ENCODE measurements at regions not wholly inside any gene's neighbourhood (a gene's known extent, or its start where the extent isn't known, plus 50 kb on each side); places are given as distances from the start of the nearest gene placed in this dataset.

DNA sequence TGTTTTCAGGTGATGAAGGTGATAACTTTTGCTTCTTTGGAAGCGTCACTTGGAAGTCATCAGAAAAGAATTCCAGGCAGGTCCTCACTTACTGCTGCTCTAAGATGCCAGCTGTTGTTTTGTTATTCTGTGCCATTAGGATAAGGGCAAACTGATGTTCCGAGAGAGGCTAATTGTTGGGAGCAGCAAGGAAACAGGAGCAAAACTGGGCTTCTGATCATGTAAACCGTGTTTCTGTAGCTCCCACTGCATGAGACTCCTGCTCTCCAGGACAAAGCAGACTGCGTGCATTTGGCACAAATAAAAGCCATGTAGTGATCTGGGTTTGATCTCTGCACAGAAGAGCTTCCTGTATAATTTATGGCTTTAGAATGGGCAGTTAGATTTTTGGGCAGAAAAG is 248.2 kb downstream of the MAN2A1 start:
- DNase-seq (no peak), ATAC-seq (ENCODE audit: insufficient read depth, low read depth) (no peak)
- peaks cover 8% of the 10 kb centered on the region for H3K4me1 ChIP-seq (ENCODE audit: insufficient read depth, low read length)
- H2AFZ ChIP-seq (ENCODE audit: low read depth, low read length), result no peak overlapping the region
- TF ChIP-seq CTCF (IDR thresholded peaks at IDR 0.05; ENCODE audit: borderline replicate concordance, extremely low read depth, low read length, poor library complexity, severe bottlenecking), result no peak
- no peak for TF ChIP-seq EZH2 (IDR thresholded peaks at IDR 0.05; ENCODE audit: borderline replicate concordance, low read depth, low read length, severe bottlenecking)
- peaks cover 5% of the 10 kb centered on the region for H3K9me3 ChIP-seq (ENCODE audit: insufficient read depth, low read length, severe bottlenecking)
- no peaks in the 10 kb centered on the region for H4K20me1 ChIP-seq (ENCODE audit: insufficient read depth, low read length)
- no peaks in the 10 kb centered on the region for H3K36me3 ChIP-seq (ENCODE audit: insufficient read depth, low read length)
- H3K79me2 ChIP-seq (ENCODE audit: insufficient read depth, low read length), result no peaks in the 10 kb centered on the region
- H3K27ac ChIP-seq (ENCODE audit: low read length), result no peak overlapping the region
- H3K9ac ChIP-seq (ENCODE audit: low read depth, low read length), result no peak overlapping the region
- no peak overlapping the region for H3K4me3 ChIP-seq (ENCODE audit: low read depth in 1 of 2, low read length in 2 of 2)
- no peak overlapping the region for H3K4me2 ChIP-seq (ENCODE audit: insufficient read depth, low read length)
- no peaks in the 10 kb centered on the region for H3K27me3 ChIP-seq (ENCODE audit: insufficient read depth, low read length, poor library complexity)

- H3K36me3 ChIP-seq (ENCODE audit: insufficient read depth, low read length), result no peaks in the 10 kb centered on the region
- no peak overlapping the region for H3K4me2 ChIP-seq (ENCODE audit: insufficient read depth, low read length)
- H3K4me3 ChIP-seq (ENCODE audit: low read depth in 1 of 2, low read length in 2 of 2), result no peak overlapping the region
- H3K27ac ChIP-seq (ENCODE audit: low read length), result no peak overlapping the region
- no peaks in the 10 kb centered on the region for H4K20me1 ChIP-seq (ENCODE audit: insufficient read depth, low read length)
- TF ChIP-seq EZH2 (IDR thresholded peaks at IDR 0.05; ENCODE audit: borderline replicate concordance, low read depth, low read length, severe bottlenecking), result no peak
- no peak for TF ChIP-seq CTCF (IDR thresholded peaks at IDR 0.05; ENCODE audit: borderline replicate concordance, extremely low read depth, low read length, poor library complexity, severe bottlenecking)
- no peaks in the 10 kb centered on the region for H3K79me2 ChIP-seq (ENCODE audit: insufficient read depth, low read length)
- H3K4me1 ChIP-seq (ENCODE audit: insufficient read depth, low read length), result peaks cover 8% of the 10 kb centered on the region
- no peak for ATAC-seq (ENCODE audit: insufficient read depth, low read depth)
- no peak overlapping the region for H3K9ac ChIP-seq (ENCODE audit: low read depth, low read length)
- peaks cover 5% of the 10 kb centered on the region for H3K9me3 ChIP-seq (ENCODE audit: insufficient read depth, low read length, severe bottlenecking)
- no peaks in the 10 kb centered on the region for H3K27me3 ChIP-seq (ENCODE audit: insufficient read depth, low read length, poor library complexity)
- H2AFZ ChIP-seq (ENCODE audit: low read depth, low read length), result no peak overlapping the region
- DNase-seq, result no peak
Observed at GRCh38 chr5:109938453-109938852, 248.7 kb downstream of the MAN2A1 start.

DNA sequence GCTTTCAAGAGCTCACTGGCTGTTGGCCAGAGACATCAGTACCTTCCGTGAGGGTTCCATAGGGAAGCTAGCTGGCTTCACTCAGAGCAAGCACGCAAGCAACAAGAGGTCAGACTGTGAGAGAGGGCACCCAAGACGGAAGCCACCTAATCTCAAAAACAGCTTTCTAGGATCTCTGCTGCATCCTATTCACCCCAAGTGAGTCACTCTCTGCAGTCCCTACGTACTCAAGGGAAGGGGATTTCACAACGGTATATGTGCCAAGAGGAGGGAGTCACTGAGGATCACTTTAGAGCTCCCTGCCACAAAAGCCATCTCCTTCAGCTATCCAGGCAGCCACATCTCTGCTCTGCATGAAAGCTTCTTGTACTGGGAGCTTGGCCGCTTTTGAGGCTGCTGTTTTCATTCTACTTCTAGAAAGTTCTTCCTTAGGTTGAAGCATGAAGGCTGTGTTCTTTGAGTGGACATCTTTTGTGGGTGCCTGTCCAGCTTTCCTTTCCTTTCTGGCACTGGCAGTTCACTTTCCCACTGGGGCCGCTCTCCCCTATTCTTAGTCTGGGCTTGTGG is 249.5 kb downstream of the MAN2A1 start:
- Histone ChIP-seq H3K9ac (ENCODE audit: low read depth, low read length) (no peak overlapping the region), H3K79me2 (ENCODE audit: insufficient read depth, low read length) (no peaks in the 10 kb centered on the region), H3K9me3 (ENCODE audit: insufficient read depth, low read length, severe bottlenecking) (peaks cover 5% of the 10 kb centered on the region), H2AFZ (ENCODE audit: low read depth, low read length) (0 out of 2 replicates have a peak overlapping the region, but pooled peaks have one; percentile 15), H3K27ac (ENCODE audit: low read length) (no peak overlapping the region), H3K4me2 (ENCODE audit: insufficient read depth, low read length) (no peak overlapping the region), H3K27me3 (ENCODE audit: insufficient read depth, low read length, poor library complexity) (no peaks in the 10 kb centered on the region), H4K20me1 (ENCODE audit: insufficient read depth, low read length) (no peaks in the 10 kb centered on the region), H3K36me3 (ENCODE audit: insufficient read depth, low read length) (no peaks in the 10 kb centered on the region), H3K4me3 (ENCODE audit: low read depth in 1 of 2, low read length in 2 of 2) (no peak overlapping the region), H3K4me1 (ENCODE audit: insufficient read depth, low read length) (peaks cover 8% of the 10 kb centered on the region)
- no peak for ATAC-seq (ENCODE audit: insufficient read depth, low read depth)
- TF ChIP-seq EZH2 (IDR thresholded peaks at IDR 0.05; ENCODE audit: borderline replicate concordance, low read depth, low read length, severe bottlenecking) (no peak), CTCF (IDR thresholded peaks at IDR 0.05; ENCODE audit: borderline replicate concordance, extremely low read depth, low read length, poor library complexity, severe bottlenecking) (no peak)
- no peak for DNase-seq

All from DND-41 (cell line).